HTERT RPE-1 (cell line): ENCODE measurements at regions not wholly inside any gene's neighbourhood (a gene's known extent, or its start where the extent isn't known, plus 50 kb on each side); places are given as distances from the start of the nearest gene placed in this dataset.

ENCODE experiments used
- in situ Hi-C: fragments of 300-500 bp; cut with MboI; formaldehyde crosslinking; loops from 4 replicates; pipeline ENCODE4 v1.14.3; 2020; ENCODE audit warnings: low sequenced_read_pairs

- in situ Hi-C loops = no loop called here
Observed at GRCh38 chr11:70669871-70670675, 271.7 kb downstream of the CTTN start.

- in situ Hi-C loops = no loop called here
Observed at GRCh38 chr11:70670676-70671034, 272.3 kb downstream of the CTTN start.

GRCh38 chr11:70671083-70671482 lies 272.8 kb downstream of the CTTN start:
- in situ Hi-C loops = no loop called here

- in situ Hi-C loops = no loop called here
Observed at GRCh38 chr11:70671611-70672010, 273.3 kb downstream of the CTTN start.

GRCh38 chr11:70672991-70673653 lies 274.8 kb downstream of the CTTN start:
- in situ Hi-C loops = no loop called here

- in situ Hi-C loops = no loop called here
Observed at GRCh38 chr11:70674605-70675004, 276.3 kb downstream of the CTTN start.

- in situ Hi-C loops = no loop called here
Observed at GRCh38 chr11:70675697-70676374, 277.5 kb downstream of the CTTN start.

GRCh38 chr11:70677232-70677916 lies 279.0 kb downstream of the CTTN start:
- in situ Hi-C loops = no loop called here

- in situ Hi-C loops = no loop called here
Observed at GRCh38 chr11:70678931-70679900, 280.9 kb downstream of the CTTN start.

- in situ Hi-C loops = no loop called here
Observed at GRCh38 chr11:70680781-70681281, 282.5 kb downstream of the CTTN start.

GRCh38 chr11:70682056-70682455 lies 283.7 kb downstream of the CTTN start:
- in situ Hi-C loops = no loop called here

- in situ Hi-C loops = no loop called here
Observed at GRCh38 chr11:70682760-70683159, 284.4 kb downstream of the CTTN start.

- in situ Hi-C loops = no loop called here
Observed at GRCh38 chr11:70687716-70688115, 289.4 kb downstream of the CTTN start.

GRCh38 chr11:70688142-70688541 lies 289.8 kb downstream of the CTTN start:
- in situ Hi-C loops = no loop called here

GRCh38 chr11:70689764-70690163 lies 291.4 kb downstream of the CTTN start:
- in situ Hi-C loops = no loop called here

GRCh38 chr11:70692131-70692530 lies 293.8 kb downstream of the CTTN start:
- in situ Hi-C loops = no loop called here

- in situ Hi-C loops = no loop called here
Observed at GRCh38 chr11:70694371-70694770, 296.0 kb downstream of the CTTN start.

- in situ Hi-C loops = no loop called here
Observed at GRCh38 chr11:70695086-70695960, 297.0 kb downstream of the CTTN start.

GRCh38 chr11:70696076-70696475 lies 297.7 kb downstream of the CTTN start:
- in situ Hi-C loops = no loop called here
